DOHH2 (cell line): ENCODE measurements at regions not wholly inside any gene's neighbourhood (a gene's known extent, or its start where the extent isn't known, plus 50 kb on each side); places are given as distances from the start of the nearest gene placed in this dataset.

Source experiments
- H3F3A ChIP-seq: fragments of 200-600 bp; sonication (generic), shearing (Covaris generic); 2 replicates; pipeline ENCODE4 v1.6.0; 2016; ENCODE audit warnings: antibody characterized with exemption, mild to moderate bottlenecking; ENCODE audit not compliant: control insufficient read depth, insufficient read depth
- H3K27ac ChIP-seq: fragments of 200-600 bp; sonication (generic); 2 replicates; pipeline ENCODE4 v1.5.1; 2014; ENCODE audit warnings: low read depth, mild to moderate bottlenecking, low read length, moderate library complexity
- H3K27me3 ChIP-seq: fragments of 200-600 bp; sonication (generic); 2 replicates; pipeline ENCODE4 v1.6.1; 2014; ENCODE audit warnings: mild to moderate bottlenecking, low read length, mixed read lengths; ENCODE audit not compliant: control insufficient read depth
- H3K36me3 ChIP-seq: fragments of 200-600 bp; sonication (generic); 2 replicates; pipeline ENCODE4 v1.6.1; 2014; ENCODE audit warnings: mild to moderate bottlenecking, low read length, moderate library complexity, mixed read lengths; ENCODE audit not compliant: control insufficient read depth
- H3K4me1 ChIP-seq: fragments of 200-600 bp; sonication (generic); 2 replicates; pipeline ENCODE4 v1.6.1; 2014; ENCODE audit warnings: mild to moderate bottlenecking, low read length, mixed read lengths; ENCODE audit not compliant: control insufficient read depth
- H3K4me2 ChIP-seq: fragments of 200-600 bp; sonication (generic); 2 replicates; pipeline ENCODE4 v1.6.0; 2014; ENCODE audit warnings: mild to moderate bottlenecking, low read length, moderate library complexity
- H3K4me3 ChIP-seq: fragments of 200-600 bp; sonication (generic); 2 replicates; pipeline ENCODE4 v1.5.1; 2014; ENCODE audit warnings: mild to moderate bottlenecking, low read length, mixed read lengths
- H3K79me2 ChIP-seq: fragments of 200-600 bp; sonication (generic); 2 replicates; pipeline ENCODE4 v1.6.1; 2014; ENCODE audit warnings: mild to moderate bottlenecking, low read length, mixed read lengths; ENCODE audit not compliant: control insufficient read depth
- H3K9me2 ChIP-seq: fragments of 200-600 bp; sonication (generic); replicated peaks from 2 replicates; pipeline ENCODE4 v1.6.1; 2014; ENCODE audit warnings: mild to moderate bottlenecking, low read length, mixed read lengths; ENCODE audit not compliant: control insufficient read depth
- H3K9me3 ChIP-seq: fragments of 200-600 bp; sonication (generic); 2 replicates; pipeline ENCODE4 v1.6.1; 2014; ENCODE audit warnings: antibody characterized with exemption, low read length, mixed read lengths; ENCODE audit not compliant: control insufficient read depth, insufficient read depth
- H4K20me1 ChIP-seq: fragments of 200-600 bp; sonication (generic); 2 replicates; pipeline ENCODE4 v1.6.0; 2014; ENCODE audit warnings: low read depth, mild to moderate bottlenecking, antibody characterized with exemption, low read length, moderate library complexity; ENCODE audit not compliant: control insufficient read depth, insufficient read depth
- CTCF ChIP-seq: fragments of 200-600 bp; sonication (generic); IDR thresholded peaks from one replicate; pipeline ENCODE4 v1.5.1; 2014; ENCODE audit warnings: antibody characterized with exemption, mild to moderate bottlenecking, low read depth, low read length; ENCODE audit not compliant: poor library complexity, severe bottlenecking
- EZH2phosphoT487 ChIP-seq: fragments of 200-600 bp; sonication (generic); IDR thresholded peaks from 2 replicates; pipeline ENCODE4 v1.6.1; 2017; ENCODE audit warnings: borderline replicate concordance, mild to moderate bottlenecking, antibody characterized with exemption, low read length, moderate library complexity, mixed read lengths

- no peak overlapping the region for H3K27ac ChIP-seq
Measured at GRCh38 chr7:142620402-142620801, 128.9 kb upstream of the PRSS1 start.

GRCh38 chr7:142618655-142619351, 130.5 kb upstream of the PRSS1 start:
- no peaks in the 10 kb centered on the region for H3K9me3 ChIP-seq
- H3K79me2 ChIP-seq, result no peaks in the 10 kb centered on the region
- no peaks in the 10 kb centered on the region for H3K9me2 ChIP-seq
- H3K27me3 ChIP-seq, result peaks cover 44% of the 10 kb centered on the region
- no peak overlapping the region for H3K27ac ChIP-seq
- H3F3A ChIP-seq, result no peaks in the 10 kb centered on the region
- no peaks in the 10 kb centered on the region for H3K36me3 ChIP-seq
- no peaks in the 10 kb centered on the region for H3K4me1 ChIP-seq
- no peak overlapping the region for H3K4me2 ChIP-seq
- no peaks in the 10 kb centered on the region for H4K20me1 ChIP-seq
- H3K4me3 ChIP-seq, result no peak overlapping the region
- TF ChIP-seq EZH2phosphoT487, result no peak

More at GRCh38 chr7:142620402-142620801, 128.9 kb upstream of the PRSS1 start:
- no peak for TF ChIP-seq EZH2phosphoT487
- TF ChIP-seq CTCF, result no peak
- Histone ChIP-seq H4K20me1 (no peaks in the 10 kb centered on the region), H3K27me3 (peaks cover 45% of the 10 kb centered on the region), H3K4me2 (no peak overlapping the region), H3K79me2 (no peaks in the 10 kb centered on the region), H3K9me3 (no peaks in the 10 kb centered on the region), H3K4me3 (no peak overlapping the region), H3K36me3 (no peaks in the 10 kb centered on the region), H3K9me2 (no peaks in the 10 kb centered on the region), H3K4me1 (no peaks in the 10 kb centered on the region), H3F3A (no peaks in the 10 kb centered on the region)

GRCh38 chr7:142616842-142617241, 132.4 kb upstream of the PRSS1 start:
- no peaks in the 10 kb centered on the region for H3F3A ChIP-seq
- peaks cover 45% of the 10 kb centered on the region for H3K27me3 ChIP-seq
- no peaks in the 10 kb centered on the region for H4K20me1 ChIP-seq
- no peak overlapping the region for H3K27ac ChIP-seq
- H3K9me2 ChIP-seq, result no peaks in the 10 kb centered on the region
- TF ChIP-seq CTCF (no peak), EZH2phosphoT487 (no peak)
- no peak overlapping the region for H3K4me3 ChIP-seq
- no peaks in the 10 kb centered on the region for H3K36me3 ChIP-seq
- no peaks in the 10 kb centered on the region for H3K79me2 ChIP-seq
- no peaks in the 10 kb centered on the region for H3K9me3 ChIP-seq
- no peaks in the 10 kb centered on the region for H3K4me1 ChIP-seq
- H3K4me2 ChIP-seq, result no peak overlapping the region

GRCh38 chr7:142616121-142616643, 133.1 kb upstream of the PRSS1 start:
- Histone ChIP-seq H3K36me3 (no peaks in the 10 kb centered on the region), H3K4me1 (no peaks in the 10 kb centered on the region), H4K20me1 (no peaks in the 10 kb centered on the region), H3K79me2 (no peaks in the 10 kb centered on the region), H3K4me2 (no peak overlapping the region), H3K4me3 (no peak overlapping the region), H3F3A (no peaks in the 10 kb centered on the region), H3K27ac (no peak overlapping the region), H3K9me2 (no peaks in the 10 kb centered on the region), H3K27me3 (peaks cover 46% of the 10 kb centered on the region), H3K9me3 (no peaks in the 10 kb centered on the region)
- no peak for TF ChIP-seq CTCF
- no peak for TF ChIP-seq EZH2phosphoT487
